Parathyroid adenoma (tissue), 2 donors: ENCODE measurements at regions not wholly inside any gene's neighbourhood (a gene's known extent, or its start where the extent isn't known, plus 50 kb on each side); places are given as distances from the start of the nearest gene placed in this dataset.
A peak's percentile ranks its signal among the peaks of the same experiment; 100 is the strongest.

Experiments
- H2AFZ ChIP-seq: fragments of 300-600 bp; sonication (generic); one replicate; pipeline ENCODE4 v1.7.0; 2017; ENCODE audit warnings: antibody characterized with exemption, mild to moderate bottlenecking
- H3K27ac ChIP-seq: fragments of 300-600 bp; sonication (generic); one replicate; pipeline ENCODE4 v1.7.0; 2017
- H3K27me3 ChIP-seq: fragments of 300-600 bp; sonication (generic); one replicate; pipeline ENCODE4 v1.7.0; 2017; ENCODE audit warnings: low read length; ENCODE audit not compliant: control insufficient read depth, insufficient read depth
- H3K36me3 ChIP-seq: fragments of 300-600 bp; sonication (generic); one replicate; pipeline ENCODE4 v1.7.0; 2017; ENCODE audit warnings: low read length; ENCODE audit not compliant: control insufficient read depth, insufficient read depth
- H3K4me1 ChIP-seq: fragments of 300-600 bp; sonication (generic); one replicate; pipeline ENCODE4 v1.7.0; 2017; ENCODE audit warnings: control low read depth
- H3K4me2 ChIP-seq: fragments of 300-600 bp; sonication (generic); one replicate; pipeline ENCODE4 v1.7.0; 2017; ENCODE audit warnings: low read length
- H3K4me3 ChIP-seq: fragments of 300-600 bp; sonication (generic); one replicate; pipeline ENCODE4 v1.7.0; 2017; ENCODE audit warnings: low read depth, low read length
- H3K79me2 ChIP-seq: fragments of 300-600 bp; sonication (generic); one replicate; pipeline ENCODE4 v1.7.0; 2017; ENCODE audit warnings: control low read depth
- H3K9ac ChIP-seq: fragments of 300-600 bp; sonication (generic); one replicate; pipeline ENCODE4 v1.7.0; 2017; ENCODE audit warnings: mild to moderate bottlenecking
- H3K9me3 ChIP-seq: fragments of 300-600 bp; sonication (generic); one replicate; pipeline ENCODE4 v1.7.0; 2017; ENCODE audit warnings: low read length; ENCODE audit not compliant: control insufficient read depth
- TF ChIP-seq, protein P1 (sequence below): fragments of 300-600 bp; sonication (generic); IDR thresholded peaks from one replicate; pipeline ENCODE4 v1.7.0; 2017; ENCODE audit warnings: antibody characterized with exemption, mild to moderate bottlenecking
- donor health status: primary hyperparathyroidism.

DNA sequence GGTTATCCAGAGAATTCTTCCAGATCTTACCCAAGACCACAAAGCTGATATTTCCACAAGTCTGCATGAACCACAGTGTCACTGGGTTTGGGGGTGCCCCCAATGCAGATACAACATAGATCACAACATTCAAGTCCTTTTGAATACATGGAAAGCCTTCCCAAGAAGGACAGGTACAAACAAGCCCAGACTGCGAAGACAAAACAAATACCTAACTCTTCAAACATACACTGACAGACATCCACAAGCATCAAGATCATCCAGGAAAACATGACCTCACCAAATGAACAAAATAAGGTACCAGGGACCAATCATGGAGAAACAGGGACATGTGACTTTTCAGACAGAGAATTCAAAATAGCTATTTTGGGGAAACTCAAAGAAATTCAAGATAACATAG, 93.1 kb downstream of the MDH1 start:
- H3K36me3 ChIP-seq = no peaks in the 10 kb centered on the region
- H3K9ac ChIP-seq = no peak overlapping the region
- no peak overlapping the region for H3K27ac ChIP-seq
- H3K79me2 ChIP-seq = no peaks in the 10 kb centered on the region
- H3K27me3 ChIP-seq = no peaks in the 10 kb centered on the region
- TF ChIP-seq, protein P1, sequence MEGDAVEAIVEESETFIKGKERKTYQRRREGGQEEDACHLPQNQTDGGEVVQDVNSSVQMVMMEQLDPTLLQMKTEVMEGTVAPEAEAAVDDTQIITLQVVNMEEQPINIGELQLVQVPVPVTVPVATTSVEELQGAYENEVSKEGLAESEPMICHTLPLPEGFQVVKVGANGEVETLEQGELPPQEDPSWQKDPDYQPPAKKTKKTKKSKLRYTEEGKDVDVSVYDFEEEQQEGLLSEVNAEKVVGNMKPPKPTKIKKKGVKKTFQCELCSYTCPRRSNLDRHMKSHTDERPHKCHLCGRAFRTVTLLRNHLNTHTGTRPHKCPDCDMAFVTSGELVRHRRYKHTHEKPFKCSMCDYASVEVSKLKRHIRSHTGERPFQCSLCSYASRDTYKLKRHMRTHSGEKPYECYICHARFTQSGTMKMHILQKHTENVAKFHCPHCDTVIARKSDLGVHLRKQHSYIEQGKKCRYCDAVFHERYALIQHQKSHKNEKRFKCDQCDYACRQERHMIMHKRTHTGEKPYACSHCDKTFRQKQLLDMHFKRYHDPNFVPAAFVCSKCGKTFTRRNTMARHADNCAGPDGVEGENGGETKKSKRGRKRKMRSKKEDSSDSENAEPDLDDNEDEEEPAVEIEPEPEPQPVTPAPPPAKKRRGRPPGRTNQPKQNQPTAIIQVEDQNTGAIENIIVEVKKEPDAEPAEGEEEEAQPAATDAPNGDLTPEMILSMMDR = no peak
- no peak overlapping the region for H3K4me2 ChIP-seq
- no peak overlapping the region for H3K4me3 ChIP-seq
- H3K4me1 ChIP-seq = no peaks in the 10 kb centered on the region
- H3K9me3 ChIP-seq = no peaks in the 10 kb centered on the region
- H2AFZ ChIP-seq = no peak overlapping the region

DNA sequence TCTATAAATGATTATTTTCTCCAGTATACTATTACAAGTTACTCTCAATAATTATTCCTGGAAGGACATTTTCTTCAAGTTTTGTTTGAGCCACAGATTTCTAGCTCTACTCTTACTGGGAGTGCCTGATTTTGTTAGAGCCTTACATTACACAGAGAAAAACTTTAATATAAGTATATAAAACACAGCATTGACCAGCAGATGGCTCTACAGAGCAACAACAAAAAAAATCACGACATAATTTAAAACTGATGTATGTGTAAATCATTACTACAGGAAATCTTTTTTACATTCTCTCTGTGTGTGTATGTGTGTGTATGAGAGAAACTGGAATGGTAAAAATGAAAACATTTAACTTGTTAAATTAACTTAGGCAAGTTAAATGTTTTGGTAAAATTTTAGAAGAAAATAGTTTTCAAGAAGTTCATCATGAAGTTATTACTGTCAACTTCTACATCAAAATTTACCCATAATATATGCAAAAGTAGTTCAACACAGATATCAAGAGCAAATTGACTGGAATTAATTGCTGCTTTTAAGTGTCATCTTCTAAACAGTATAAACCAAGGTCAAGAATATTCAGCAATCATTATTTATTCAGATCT, 103.3 kb downstream of the MDH1 start:
- Histone ChIP-seq H3K79me2 (no peaks in the 10 kb centered on the region), H3K27ac (no peak overlapping the region), H3K9ac (no peak overlapping the region), H3K27me3 (no peaks in the 10 kb centered on the region), H3K4me1 (no peaks in the 10 kb centered on the region), H3K9me3 (no peaks in the 10 kb centered on the region), H2AFZ (no peak overlapping the region), H3K4me3 (no peak overlapping the region), H3K36me3 (no peaks in the 10 kb centered on the region), H3K4me2 (no peak overlapping the region)
- TF ChIP-seq, protein P1 = peak; percentile 65

DNA sequence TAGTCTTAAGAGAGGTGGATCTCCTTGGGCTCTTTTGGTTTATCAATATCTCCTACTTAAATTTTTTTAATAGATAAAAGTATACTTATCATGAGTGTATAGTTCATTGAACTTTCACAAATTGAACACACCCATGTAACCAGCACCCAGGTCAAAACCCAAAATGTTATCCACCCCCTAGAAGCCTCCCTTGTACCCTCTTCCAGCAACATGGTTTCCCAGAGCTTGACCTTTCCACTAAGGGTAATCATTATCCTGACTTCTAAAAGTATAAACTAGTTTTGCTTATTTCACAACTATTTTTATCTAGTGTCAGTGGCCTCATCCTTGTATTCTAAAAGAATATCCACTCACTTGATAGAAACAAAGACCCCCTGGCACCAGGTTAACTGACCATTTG, 106.8 kb downstream of the MDH1 start:
- no peaks in the 10 kb centered on the region for H3K27me3 ChIP-seq
- H3K36me3 ChIP-seq = no peaks in the 10 kb centered on the region
- no peak overlapping the region for H3K9ac ChIP-seq
- H2AFZ ChIP-seq = no peak overlapping the region
- H3K27ac ChIP-seq = no peak overlapping the region
- no peaks in the 10 kb centered on the region for H3K79me2 ChIP-seq
- H3K4me2 ChIP-seq = no peak overlapping the region
- no peak overlapping the region for H3K4me3 ChIP-seq
- no peaks in the 10 kb centered on the region for H3K9me3 ChIP-seq
- TF ChIP-seq, protein P1 = no peak
- H3K4me1 ChIP-seq = no peaks in the 10 kb centered on the region

DNA sequence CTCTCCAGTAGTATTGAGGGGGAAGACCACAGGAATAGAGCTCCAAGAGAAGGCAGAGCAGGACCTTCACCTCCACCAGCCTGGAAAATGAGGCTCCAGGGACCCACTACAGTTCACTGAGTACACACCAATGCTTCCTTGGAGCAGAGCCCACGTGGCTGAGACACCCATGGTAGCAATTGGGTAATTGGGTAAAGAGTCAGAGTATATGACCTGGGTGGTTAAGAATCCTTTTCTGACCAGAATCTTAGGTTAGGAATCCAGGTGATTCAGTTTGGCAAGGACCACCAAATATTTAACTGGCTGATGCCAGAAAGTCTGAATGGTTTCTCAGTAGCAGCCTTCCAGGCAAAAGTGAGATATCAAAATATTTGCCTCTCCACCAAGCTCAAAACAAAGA, 107.7 kb downstream of the MDH1 start:
- Histone ChIP-seq H2AFZ (no peak overlapping the region), H3K79me2 (no peaks in the 10 kb centered on the region), H3K27ac (no peak overlapping the region), H3K9me3 (no peaks in the 10 kb centered on the region), H3K9ac (no peak overlapping the region), H3K4me2 (no peak overlapping the region), H3K4me3 (no peak overlapping the region), H3K4me1 (no peaks in the 10 kb centered on the region), H3K36me3 (no peaks in the 10 kb centered on the region), H3K27me3 (no peaks in the 10 kb centered on the region)
- TF ChIP-seq, protein P1 = no peak

DNA sequence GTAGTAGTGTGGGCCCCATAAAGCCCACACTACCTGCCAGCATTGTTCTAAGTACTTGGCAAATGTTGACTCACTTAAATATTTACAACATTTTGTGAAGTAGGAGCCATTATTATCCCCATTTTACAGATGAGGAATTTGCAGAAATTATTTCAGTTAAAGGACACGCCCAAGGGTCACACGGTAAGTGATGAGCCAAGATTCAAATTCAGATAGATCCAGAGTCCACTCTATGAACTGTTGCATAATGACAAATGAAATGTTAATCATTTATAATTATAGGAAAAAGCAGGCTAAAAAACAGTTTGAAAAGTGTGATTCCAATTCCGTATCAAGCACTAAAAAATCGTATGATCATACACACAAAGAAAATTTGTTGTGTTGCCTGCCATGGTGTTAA, 108.4 kb downstream of the MDH1 start:
- H3K27ac ChIP-seq = no peak overlapping the region
- no peak overlapping the region for H3K4me3 ChIP-seq
- H3K36me3 ChIP-seq = no peaks in the 10 kb centered on the region
- TF ChIP-seq, protein P1 = no peak
- H3K9me3 ChIP-seq = no peaks in the 10 kb centered on the region
- no peaks in the 10 kb centered on the region for H3K4me1 ChIP-seq
- H2AFZ ChIP-seq = no peak overlapping the region
- no peak overlapping the region for H3K9ac ChIP-seq
- no peaks in the 10 kb centered on the region for H3K27me3 ChIP-seq
- no peak overlapping the region for H3K4me2 ChIP-seq
- H3K79me2 ChIP-seq = no peaks in the 10 kb centered on the region
